ENCODE measurements at regions not wholly inside any gene's neighbourhood (a gene's known extent, or its start where the extent isn't known, plus 50 kb on each side); places are given as distances from the start of the nearest gene placed in this dataset.

DNA sequence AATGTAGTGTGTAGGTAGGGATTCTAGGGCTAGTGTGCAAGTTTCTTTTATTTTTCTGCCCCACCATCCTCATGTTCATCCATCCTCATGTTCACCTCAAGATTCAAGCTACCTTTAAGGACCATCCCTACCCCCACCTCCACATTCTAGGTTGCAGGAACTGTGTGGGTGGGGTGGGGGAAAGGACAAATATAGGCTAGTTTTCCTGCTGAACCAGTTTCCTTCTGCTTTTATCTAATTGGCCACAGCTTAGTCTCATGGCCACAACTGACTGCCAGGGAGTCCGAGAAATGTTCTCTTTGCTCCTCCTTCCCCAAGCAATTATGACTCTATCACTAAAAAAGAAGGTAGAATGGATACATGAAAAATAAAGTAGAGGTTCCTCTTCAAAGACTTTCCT lies 179.0 kb upstream of the LARGE1 start:
- no peak overlapping the region for H2BK12ac ChIP-seq (ENCODE audit: low read length in 2 of 2)
- H3K27me3 ChIP-seq (ENCODE audit: control insufficient read depth in 1 of 2, insufficient read depth in 1 of 2, low read length in 2 of 2): no peaks in the 10 kb centered on the region
- DNase-seq: no peak
- no peak overlapping the region for H2BK15ac ChIP-seq (ENCODE audit: low read depth, poor library complexity, severe bottlenecking)
- H2BK120ac ChIP-seq (ENCODE audit: low read depth, low read length): no peak overlapping the region
- no peak overlapping the region for H2AFZ ChIP-seq (ENCODE audit: low read depth, low read length)
- H3K14ac ChIP-seq (ENCODE audit: low read length in 2 of 2): no peak overlapping the region
- H3K18ac ChIP-seq (ENCODE audit: low read depth in 1 of 2, low read length in 2 of 2): no peak overlapping the region
- no peak overlapping the region for H2AK5ac ChIP-seq (ENCODE audit: low read length, severe bottlenecking)
- no peak overlapping the region for H3K4me3 ChIP-seq (ENCODE audit: insufficient read depth in 1 of 2, low read depth in 1 of 2, low read length in 2 of 2)
- H3K4ac ChIP-seq (ENCODE audit: low read depth in 1 of 2, low read length in 2 of 2): no peak overlapping the region
- no CpG with 5 or more reads among the region's 1 CpG for whole genome bisulfite sequencing
- no peak overlapping the region for H3K27ac ChIP-seq (ENCODE audit: low read length, poor library complexity, severe bottlenecking)
- no peak overlapping the region for H3K4me2 ChIP-seq (ENCODE audit: low read length, poor library complexity, severe bottlenecking)
- peaks cover 3% of the 10 kb centered on the region for H3K9me3 ChIP-seq (ENCODE audit: control insufficient read depth, low read length)
- H3K23ac ChIP-seq (ENCODE audit: low read length in 2 of 2): no peak overlapping the region
- no peaks in the 10 kb centered on the region for H3K79me1 ChIP-seq (replicated peaks; ENCODE audit: low read length, poor library complexity, severe bottlenecking)
- no peaks in the 10 kb centered on the region for H3K36me3 ChIP-seq (ENCODE audit: control insufficient read depth in 1 of 2, insufficient read depth in 2 of 2, low read depth in 1 of 2, low read length in 2 of 2)
- no peak overlapping the region for H4K8ac ChIP-seq (ENCODE audit: low read length)
- no peak overlapping the region for H4K91ac ChIP-seq (ENCODE audit: low read length)
- H3K9ac ChIP-seq (ENCODE audit: low read length): no peak overlapping the region
- H2BK5ac ChIP-seq (ENCODE audit: low read depth, low read length, poor library complexity, severe bottlenecking): no peak overlapping the region
- no peaks in the 10 kb centered on the region for H3K4me1 ChIP-seq (ENCODE audit: control insufficient read depth, insufficient read depth, low read depth, low read length)

DNA sequence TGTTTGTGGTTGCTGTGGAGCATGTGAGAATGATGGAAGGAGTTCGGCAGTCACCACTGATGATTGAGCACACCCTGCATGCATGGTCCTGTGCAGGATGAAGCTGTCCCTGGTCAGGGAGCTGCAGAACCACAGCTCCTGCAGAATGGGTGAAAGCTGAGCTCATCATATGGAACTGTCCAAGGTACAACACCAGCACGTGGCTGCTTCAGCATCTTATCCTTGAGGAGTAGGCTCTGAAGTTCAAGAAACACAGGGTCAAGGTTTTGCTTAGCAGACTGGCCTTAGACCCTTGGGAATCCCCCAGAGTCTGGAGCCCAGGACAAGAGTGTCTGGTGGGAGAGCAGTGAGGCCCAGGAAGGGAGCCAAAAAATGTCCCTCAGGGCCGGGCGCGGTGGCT lies 182.4 kb upstream of the LARGE1 start:
- Histone ChIP-seq H3K14ac (ENCODE audit: low read length in 2 of 2) (no peak overlapping the region), H3K9ac (ENCODE audit: low read length) (no peak overlapping the region), H3K4me1 (ENCODE audit: control insufficient read depth, insufficient read depth, low read depth, low read length) (no peaks in the 10 kb centered on the region), H4K8ac (ENCODE audit: low read length) (no peak overlapping the region), H3K36me3 (ENCODE audit: control insufficient read depth in 1 of 2, insufficient read depth in 2 of 2, low read depth in 1 of 2, low read length in 2 of 2) (no peaks in the 10 kb centered on the region), H2AK5ac (ENCODE audit: low read length, severe bottlenecking) (no peak overlapping the region), H2AFZ (ENCODE audit: low read depth, low read length) (no peak overlapping the region), H3K27me3 (ENCODE audit: control insufficient read depth in 1 of 2, insufficient read depth in 1 of 2, low read length in 2 of 2) (no peaks in the 10 kb centered on the region), H2BK12ac (ENCODE audit: low read length in 2 of 2) (no peak overlapping the region), H3K79me1 (replicated peaks; ENCODE audit: low read length, poor library complexity, severe bottlenecking) (no peaks in the 10 kb centered on the region), H4K91ac (ENCODE audit: low read length) (no peak overlapping the region), H3K4me3 (ENCODE audit: insufficient read depth in 1 of 2, low read depth in 1 of 2, low read length in 2 of 2) (no peak overlapping the region), H3K9me3 (ENCODE audit: control insufficient read depth, low read length) (no peaks in the 10 kb centered on the region), H2BK5ac (ENCODE audit: low read depth, low read length, poor library complexity, severe bottlenecking) (no peak overlapping the region), H3K23ac (ENCODE audit: low read length in 2 of 2) (no peak overlapping the region), H3K18ac (ENCODE audit: low read depth in 1 of 2, low read length in 2 of 2) (no peak overlapping the region), H2BK120ac (ENCODE audit: low read depth, low read length) (no peak overlapping the region), H3K4ac (ENCODE audit: low read depth in 1 of 2, low read length in 2 of 2) (no peak overlapping the region), H2BK15ac (ENCODE audit: low read depth, poor library complexity, severe bottlenecking) (no peak overlapping the region), H3K27ac (ENCODE audit: low read length, poor library complexity, severe bottlenecking) (no peak overlapping the region), H3K4me2 (ENCODE audit: low read length, poor library complexity, severe bottlenecking) (no peak overlapping the region)
- no peak for DNase-seq
- WGBS: 74% methylated on average over 5 of the region's 5 CpGs

DNA sequence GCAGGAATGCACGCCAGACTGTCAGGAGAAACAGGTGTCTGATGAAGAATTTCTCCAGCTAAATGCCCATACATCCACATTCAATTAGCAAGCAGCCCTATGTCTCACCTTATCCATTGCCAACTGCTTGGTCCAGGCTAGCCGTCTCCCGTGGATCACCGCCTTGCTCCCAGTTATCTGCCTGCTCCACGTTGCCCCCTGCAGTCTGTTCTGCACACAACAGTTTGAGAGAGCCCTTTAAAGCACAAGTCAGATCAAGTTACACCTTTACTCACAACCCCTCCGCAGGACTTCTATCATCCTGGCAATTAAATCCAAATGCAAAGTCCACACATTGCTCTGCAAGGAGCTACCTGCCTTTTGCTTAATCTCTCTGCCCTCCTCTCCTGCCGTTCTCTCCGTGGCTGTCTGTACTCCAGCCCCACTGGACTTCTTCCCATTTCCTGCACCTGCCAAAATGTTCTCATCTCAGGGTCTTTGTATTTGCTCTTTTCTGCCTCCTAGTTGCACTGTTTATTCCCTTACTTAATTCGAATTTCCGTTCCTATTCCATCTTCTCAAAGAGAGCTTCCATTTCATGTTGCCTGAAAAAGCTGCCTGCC lies 185.3 kb upstream of the LARGE1 start:
- Histone ChIP-seq H2BK5ac (ENCODE audit: low read depth, low read length, poor library complexity, severe bottlenecking) (no peak overlapping the region), H3K9me3 (ENCODE audit: control insufficient read depth, low read length) (no peaks in the 10 kb centered on the region), H3K4me3 (ENCODE audit: insufficient read depth in 1 of 2, low read depth in 1 of 2, low read length in 2 of 2) (no peak overlapping the region), H3K4me1 (ENCODE audit: control insufficient read depth, insufficient read depth, low read depth, low read length) (no peaks in the 10 kb centered on the region), H4K8ac (ENCODE audit: low read length) (no peak overlapping the region), H3K4me2 (ENCODE audit: low read length, poor library complexity, severe bottlenecking) (no peak overlapping the region), H3K79me1 (replicated peaks; ENCODE audit: low read length, poor library complexity, severe bottlenecking) (no peaks in the 10 kb centered on the region), H2AFZ (ENCODE audit: low read depth, low read length) (no peak overlapping the region), H3K27ac (ENCODE audit: low read length, poor library complexity, severe bottlenecking) (no peak overlapping the region), H3K36me3 (ENCODE audit: control insufficient read depth in 1 of 2, insufficient read depth in 2 of 2, low read depth in 1 of 2, low read length in 2 of 2) (no peaks in the 10 kb centered on the region), H3K14ac (ENCODE audit: low read length in 2 of 2) (no peak overlapping the region), H3K23ac (ENCODE audit: low read length in 2 of 2) (no peak overlapping the region), H2BK15ac (ENCODE audit: low read depth, poor library complexity, severe bottlenecking) (no peak overlapping the region), H3K18ac (ENCODE audit: low read depth in 1 of 2, low read length in 2 of 2) (no peak overlapping the region), H3K27me3 (ENCODE audit: control insufficient read depth in 1 of 2, insufficient read depth in 1 of 2, low read length in 2 of 2) (no peaks in the 10 kb centered on the region), H2AK5ac (ENCODE audit: low read length, severe bottlenecking) (no peak overlapping the region), H3K9ac (ENCODE audit: low read length) (no peak overlapping the region), H2BK12ac (ENCODE audit: low read length in 2 of 2) (no peak overlapping the region), H2BK120ac (ENCODE audit: low read depth, low read length) (no peak overlapping the region), H4K91ac (ENCODE audit: low read length) (no peak overlapping the region), H3K4ac (ENCODE audit: low read depth in 1 of 2, low read length in 2 of 2) (no peak overlapping the region)
- WGBS: 18% methylated on average over 10 of the region's 10 CpGs
- DNase-seq: no peak

DNA sequence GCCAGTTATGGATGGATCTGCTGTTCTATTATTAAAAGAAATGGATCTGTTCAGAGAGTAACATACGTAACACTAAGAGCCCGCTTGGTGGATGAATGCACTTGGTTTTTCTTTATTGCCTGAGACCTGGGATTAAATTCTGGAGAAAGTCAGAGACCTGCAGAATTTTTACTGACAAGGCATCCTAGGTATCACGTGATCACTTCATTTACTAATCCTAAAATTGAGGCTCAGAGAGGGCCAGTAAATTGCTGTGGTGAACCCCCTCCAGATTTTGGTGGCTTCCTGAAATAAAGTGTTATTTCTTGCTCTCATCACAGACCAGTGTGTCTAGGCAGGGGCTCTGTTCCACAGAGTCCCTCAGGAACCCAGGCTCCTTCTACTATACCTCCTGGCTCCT lies 187.9 kb upstream of the LARGE1 start:
- Histone ChIP-seq H2AK5ac (ENCODE audit: low read length, severe bottlenecking) (no peak overlapping the region), H3K14ac (ENCODE audit: low read length in 2 of 2) (no peak overlapping the region), H4K8ac (ENCODE audit: low read length) (no peak overlapping the region), H2AFZ (ENCODE audit: low read depth, low read length) (no peak overlapping the region), H3K27ac (ENCODE audit: low read length, poor library complexity, severe bottlenecking) (no peak overlapping the region), H2BK15ac (ENCODE audit: low read depth, poor library complexity, severe bottlenecking) (no peak overlapping the region), H2BK120ac (ENCODE audit: low read depth, low read length) (no peak overlapping the region), H3K18ac (ENCODE audit: low read depth in 1 of 2, low read length in 2 of 2) (no peak overlapping the region), H4K91ac (ENCODE audit: low read length) (no peak overlapping the region), H3K4me2 (ENCODE audit: low read length, poor library complexity, severe bottlenecking) (no peak overlapping the region), H3K27me3 (ENCODE audit: control insufficient read depth in 1 of 2, insufficient read depth in 1 of 2, low read length in 2 of 2) (no peaks in the 10 kb centered on the region), H3K79me1 (replicated peaks; ENCODE audit: low read length, poor library complexity, severe bottlenecking) (no peaks in the 10 kb centered on the region), H3K23ac (ENCODE audit: low read length in 2 of 2) (no peak overlapping the region), H3K9ac (ENCODE audit: low read length) (no peak overlapping the region), H3K9me3 (ENCODE audit: control insufficient read depth, low read length) (no peaks in the 10 kb centered on the region), H2BK12ac (ENCODE audit: low read length in 2 of 2) (no peak overlapping the region), H3K4me3 (ENCODE audit: insufficient read depth in 1 of 2, low read depth in 1 of 2, low read length in 2 of 2) (no peak overlapping the region), H3K36me3 (ENCODE audit: control insufficient read depth in 1 of 2, insufficient read depth in 2 of 2, low read depth in 1 of 2, low read length in 2 of 2) (no peaks in the 10 kb centered on the region), H3K4me1 (ENCODE audit: control insufficient read depth, insufficient read depth, low read depth, low read length) (no peaks in the 10 kb centered on the region), H3K4ac (ENCODE audit: low read depth in 1 of 2, low read length in 2 of 2) (no peak overlapping the region), H2BK5ac (ENCODE audit: low read depth, low read length, poor library complexity, severe bottlenecking) (no peak overlapping the region)
- 90% methylated on average over 3 of the region's 3 CpGs for WGBS
- DNase-seq: no peak

Measured in mesenchymal stem cell (in vitro differentiated cells and primary cell).